Uterus (tissue), 3 donors: ENCODE measurements at regions not wholly inside any gene's neighbourhood (a gene's known extent, or its start where the extent isn't known, plus 50 kb on each side); places are given as distances from the start of the nearest gene placed in this dataset.

Experiments
- DNase-seq, 2 donors: peaks; one replicate each; pipeline ENCODE4 v3.0.0-alpha.2; 2019 to 2020
- H3K27ac ChIP-seq, 2 donors: fragments of 200-600 bp; sonication (generic); 1 replicate in 1 of 2; 2 replicates in 1 of 2; pipeline ENCODE4 v1.5.1; 2016 to 2018
- H3K27me3 ChIP-seq, 2 donors: fragments of 200-600 bp; sonication (generic); one replicate each; pipeline ENCODE4 v1.5.1; 2018 to 2019; ENCODE audit warnings: control low read depth in 1 of 2
- H3K36me3 ChIP-seq, 2 donors: fragments of 200-600 bp; sonication (generic); one replicate each; pipeline ENCODE4 v1.5.1; 2019; ENCODE audit warnings: control low read depth in 1 of 2
- H3K4me1 ChIP-seq, 2 donors: fragments of 200-600 bp; sonication (generic); one replicate each; pipeline ENCODE4 v1.5.1; 2018 to 2019; ENCODE audit warnings: control low read depth in 1 of 2
- H3K4me3 ChIP-seq, 2 donors: fragments of 200-600 bp; sonication (generic); 1 replicate in 1 of 2; 2 replicates in 1 of 2; pipeline ENCODE4 v1.5.1; 2018 to 2019; ENCODE audit warnings: mild to moderate bottlenecking in 1 of 2
- H3K9me3 ChIP-seq, 2 donors: fragments of 200-600 bp; sonication (generic); one replicate each; pipeline ENCODE4 v1.5.1; 2019; ENCODE audit warnings: control low read depth in 1 of 2
- CTCF ChIP-seq, 4 experiments: fragments of 200-600 bp in 2 of 4; fragments of 450-650 bp in 2 of 4; sonication (generic) in 2 of 4; IDR thresholded peaks; one replicate each; pipeline ENCODE4 v1.5.1; 2016 to 2019; ENCODE audit warnings: antibody characterized with exemption in 4 of 4, mild to moderate bottlenecking in 2 of 4, moderate library complexity in 1 of 4
- POLR2A ChIP-seq, 2 donors: fragments of 450-650 bp; IDR thresholded peaks; one replicate each; pipeline ENCODE4 v1.6.1; 2016; ENCODE audit warnings: antibody characterized with exemption in 2 of 2, mild to moderate bottlenecking in 1 of 2, moderate library complexity in 1 of 2
- intact Hi-C: fragments of 100-400 bp; cut with DNase I; formaldehyde crosslinking; loops from one replicate; pipeline ENCODE4 v1.15.1; 2023; ENCODE audit warnings: low total_unique reads
- donor health status: DM: yes; HTN: yes; CAD: no.

- no peaks in the 10 kb centered on the region for H3K27me3 ChIP-seq
- TF ChIP-seq POLR2A (IDR thresholded peaks at IDR 0.05) (no peak), CTCF (IDR thresholded peaks at IDR 0.05) (no peak)
- intact Hi-C loops = no loop called here
- H3K27ac ChIP-seq = no peak overlapping the region
- DNase-seq = no peak
- no peaks in the 10 kb centered on the region for H3K4me1 ChIP-seq
- no peaks in the 10 kb centered on the region for H3K9me3 ChIP-seq
- no peaks in the 10 kb centered on the region for H3K36me3 ChIP-seq
- H3K4me3 ChIP-seq = no peak overlapping the region
Measured at GRCh38 chr15:98025237-98025636, 64.7 kb downstream of the ARRDC4 start.

GRCh38 chr15:98034731-98035130 is 74.2 kb downstream of the ARRDC4 start:
- intact Hi-C loops = no loop called here
- DNase-seq = no peak
- no peaks in the 10 kb centered on the region for H3K36me3 ChIP-seq
- no peak overlapping the region for H3K27ac ChIP-seq
- no peak overlapping the region for H3K4me3 ChIP-seq
- TF ChIP-seq CTCF (IDR thresholded peaks at IDR 0.05) = no peak
- no peak for TF ChIP-seq POLR2A (IDR thresholded peaks at IDR 0.05)
- no peaks in the 10 kb centered on the region for H3K9me3 ChIP-seq
- no peaks in the 10 kb centered on the region for H3K27me3 ChIP-seq
- no peaks in the 10 kb centered on the region for H3K4me1 ChIP-seq

GRCh38 chr15:98035134-98035533 is 74.6 kb downstream of the ARRDC4 start:
- H3K4me3 ChIP-seq = no peak overlapping the region

GRCh38 chr15:98035577-98036010 is 75.1 kb downstream of the ARRDC4 start:
- H3K27ac ChIP-seq = no peak overlapping the region
- intact Hi-C loops = no loop called here
- no peaks in the 10 kb centered on the region for H3K9me3 ChIP-seq
- no peak for DNase-seq
- no peak for TF ChIP-seq CTCF (IDR thresholded peaks at IDR 0.05)
- no peak for TF ChIP-seq POLR2A (IDR thresholded peaks at IDR 0.05)
- no peaks in the 10 kb centered on the region for H3K4me1 ChIP-seq
- H3K4me3 ChIP-seq = no peak overlapping the region
- H3K27me3 ChIP-seq = no peaks in the 10 kb centered on the region
- no peaks in the 10 kb centered on the region for H3K36me3 ChIP-seq

More at GRCh38 chr15:98035134-98035533, 74.6 kb downstream of the ARRDC4 start:
- H3K27me3 ChIP-seq = no peaks in the 10 kb centered on the region
- H3K36me3 ChIP-seq = no peaks in the 10 kb centered on the region
- H3K27ac ChIP-seq = no peak overlapping the region
- intact Hi-C loops = no loop called here
- no peaks in the 10 kb centered on the region for H3K4me1 ChIP-seq
- TF ChIP-seq CTCF (IDR thresholded peaks at IDR 0.05) (no peak), POLR2A (IDR thresholded peaks at IDR 0.05) (no peak)
- DNase-seq = no peak
- H3K9me3 ChIP-seq = no peaks in the 10 kb centered on the region

- Histone ChIP-seq H3K36me3 (no peaks in the 10 kb centered on the region), H3K9me3 (no peaks in the 10 kb centered on the region), H3K27ac (no peak overlapping the region), H3K27me3 (no peaks in the 10 kb centered on the region), H3K4me1 (no peaks in the 10 kb centered on the region), H3K4me3 (no peak overlapping the region)
- intact Hi-C loops = no loop called here
- DNase-seq = no peak
- no peak for TF ChIP-seq CTCF (IDR thresholded peaks at IDR 0.05)
- TF ChIP-seq POLR2A (IDR thresholded peaks at IDR 0.05) = no peak
Measured at GRCh38 chr15:98039596-98039995, 79.1 kb downstream of the ARRDC4 start.
